Liver (tissue), 8 donors: ENCODE measurements at regions not wholly inside any gene's neighbourhood (a gene's known extent, or its start where the extent isn't known, plus 50 kb on each side); places are given as distances from the start of the nearest gene placed in this dataset.

Experiments
- DNase-seq: peaks from one replicate; pipeline ENCODE4 v3.0.0-alpha.2; 2017; ENCODE audit warnings: low spot score
- H3K27ac ChIP-seq, 2 donors: one replicate each; pipeline ENCODE4 v1.7.0; 2013; ENCODE audit warnings: inconsistent platforms in 2 of 2, low read length in 2 of 2, control low read depth in 1 of 2, low read depth in 1 of 2, mild to moderate bottlenecking in 1 of 2
- H3K27me3 ChIP-seq, 4 donors: one replicate each; pipeline versions ENCODE4 v1.6.1 to v1.7.0; 2013; ENCODE audit warnings: low read length in 3 of 4, inconsistent platforms in 1 of 4, mild to moderate bottlenecking in 1 of 4, moderate library complexity in 1 of 4; ENCODE audit not compliant: control insufficient read depth in 4 of 4, insufficient read depth in 4 of 4
- H3K36me3 ChIP-seq, 4 donors: one replicate each; pipeline versions ENCODE4 v1.6.1 to v1.7.0; 2013; ENCODE audit warnings: low read length in 3 of 4, mild to moderate bottlenecking in 3 of 4, low read depth in 1 of 4, moderate library complexity in 1 of 4; ENCODE audit not compliant: control insufficient read depth in 4 of 4, insufficient read depth in 3 of 4
- H3K4me1 ChIP-seq, 4 donors: one replicate each; pipeline versions ENCODE4 v1.6.1 to v1.7.0; 2013; ENCODE audit warnings: low read length in 3 of 4, mild to moderate bottlenecking in 3 of 4, moderate library complexity in 1 of 4; ENCODE audit not compliant: control insufficient read depth in 4 of 4, insufficient read depth in 4 of 4
- H3K4me3 ChIP-seq, 3 donors: one replicate each; pipeline versions ENCODE4 v1.6.1 to v1.7.0; 2013; ENCODE audit warnings: low read length in 3 of 3, control low read depth in 1 of 3, low read depth in 1 of 3, mild to moderate bottlenecking in 1 of 3
- H3K9ac ChIP-seq, 2 donors: one replicate each; pipeline ENCODE4 v1.7.0; 2013; ENCODE audit warnings: low read length in 2 of 2, mild to moderate bottlenecking in 2 of 2, moderate library complexity in 2 of 2, control low read depth in 1 of 2, low read depth in 1 of 2
- H3K9me3 ChIP-seq, 4 donors: one replicate each; pipeline versions ENCODE4 v1.6.1 to v1.7.0; 2013; ENCODE audit warnings: low read length in 3 of 4; ENCODE audit not compliant: control insufficient read depth in 4 of 4
- ATF3 ChIP-seq: IDR thresholded peaks from 2 replicates; pipeline ENCODE4 v1.6.1; 2016; ENCODE audit warnings: antibody characterized with exemption
- CTCF ChIP-seq: fragments of 150-350 bp; IDR thresholded peaks from 2 replicates; pipeline ENCODE4 v1.5.1; 2017; ENCODE audit warnings: improper control_type of control experiment, low read depth, low read length; ENCODE audit not compliant: missing input control
- GABPA ChIP-seq, 2 donors: IDR thresholded peaks in 1 of 2; conservative IDR thresholded peaks in 1 of 2; 2 replicates each; pipeline ENCODE4 v1.6.1; 2016; ENCODE audit warnings: antibody characterized with exemption in 2 of 2, mild to moderate bottlenecking in 1 of 2, moderate library complexity in 1 of 2
- JUND ChIP-seq, 2 donors: IDR thresholded peaks; 2 replicates each; pipeline ENCODE4 v1.6.1; 2016; ENCODE audit warnings: antibody characterized with exemption in 2 of 2
- MAX ChIP-seq: IDR thresholded peaks from 2 replicates; pipeline ENCODE4 v1.6.1; 2016; ENCODE audit warnings: antibody characterized with exemption
- RAD21 ChIP-seq, 2 donors: IDR thresholded peaks; 2 replicates each; pipeline ENCODE4 v1.6.1; 2016; ENCODE audit warnings: antibody characterized with exemption in 2 of 2, mild to moderate bottlenecking in 2 of 2
- REST ChIP-seq: IDR thresholded peaks from 2 replicates; pipeline ENCODE4 v1.6.1; 2016; ENCODE audit warnings: antibody characterized with exemption, mild to moderate bottlenecking
- SP1 ChIP-seq: IDR thresholded peaks from 2 replicates; pipeline ENCODE4 v1.6.1; 2018; ENCODE audit warnings: antibody characterized with exemption, mild to moderate bottlenecking
- TAF1 ChIP-seq: conservative IDR thresholded peaks from 2 replicates; pipeline ENCODE4 v1.6.1; 2016; ENCODE audit warnings: antibody characterized with exemption, mild to moderate bottlenecking
- YY1 ChIP-seq: IDR thresholded peaks from 2 replicates; pipeline ENCODE4 v1.6.1; 2016; ENCODE audit warnings: antibody characterized with exemption, mild to moderate bottlenecking
- WGBS: extraction: QIAGEN DNeasy Blood & Tissue Kit; methylation state at CpG from one replicate; pipeline ENCODE4 v1.1.7; 2013; 5-methylcytosine and 5-hydroxymethylcytosine counted together
- donor health status: healthy.
- donor health status: healthy.
- donor health status: healthy.
- donor health status: healthy.
- donor health status: healthy.

GRCh38 chr6:147972448-147972847, 370.2 kb upstream of the SASH1 start:
- WGBS, result 82% methylated on average over 5 of the region's 5 CpGs
- Histone ChIP-seq H3K27ac (no peak overlapping the region), H3K4me3 (no peak overlapping the region), H3K27me3 (no peaks in the 10 kb centered on the region), H3K4me1 (no peaks in the 10 kb centered on the region), H3K9ac (no peak overlapping the region), H3K36me3 (no peaks in the 10 kb centered on the region), H3K9me3 (peaks cover 0 to 2% (median 0%) of the 10 kb centered on the region in 4 donors)
- TF ChIP-seq CTCF (no peak), REST (no peak), GABPA (IDR thresholded peaks at IDR 0.05 in 1 of 2, conservative IDR thresholded peaks at IDR 0.05 in 1 of 2) (no peak)
- no peak for DNase-seq

- Histone ChIP-seq H3K4me3 (no peak overlapping the region), H3K9me3 (peaks cover 0 to 2% (median 0%) of the 10 kb centered on the region in 4 donors), H3K27me3 (no peaks in the 10 kb centered on the region), H3K4me1 (no peaks in the 10 kb centered on the region), H3K9ac (no peak overlapping the region), H3K27ac (no peak overlapping the region), H3K36me3 (no peaks in the 10 kb centered on the region)
- WGBS, result 77% methylated on average over 5 of the region's 5 CpGs
- TF ChIP-seq CTCF, result no peak
- no peak for TF ChIP-seq ATF3
- no peak for TF ChIP-seq SP1
- no peak for TF ChIP-seq TAF1
- no peak for TF ChIP-seq MAX
- no peak for TF ChIP-seq RAD21 (IDR thresholded peaks at IDR 0.05)
- no peak for TF ChIP-seq YY1
- no peak for TF ChIP-seq JUND (IDR thresholded peaks at IDR 0.05)
- no peak for DNase-seq
Observed at GRCh38 chr6:147973806-147974205, 368.8 kb upstream of the SASH1 start.
